ENCODE measurements at regions not wholly inside any gene's neighbourhood (a gene's known extent, or its start where the extent isn't known, plus 50 kb on each side); places are given as distances from the start of the nearest gene placed in this dataset.

- ATAC-seq (replicated peaks) = no peak
- Mint-ChIP-seq H3K27me3 (peaks cover 23 to 48% of the 10 kb centered on the region in 2 donors), H3K9me3 (no peaks in the 10 kb centered on the region)
Measured at GRCh38 chr11:116256215-116256614, 516.6 kb downstream of the BUD13 start.

GRCh38 chr11:116255321-116255953, 517.4 kb downstream of the BUD13 start:
- H3K4me1 Mint-ChIP-seq (ENCODE audit: low read depth in 2 of 2) = no peaks in the 10 kb centered on the region
- no peaks in the 10 kb centered on the region for H3K36me3 Mint-ChIP-seq (ENCODE audit: insufficient read depth)
- no peaks in the 10 kb centered on the region for H3K9me3 Mint-ChIP-seq
- no peak overlapping the region for H3K4me3 Mint-ChIP-seq
- H3K27ac Mint-ChIP-seq = no peak overlapping the region
- no peak for ATAC-seq (replicated peaks)
- no peak for DNase-seq
- H3K27me3 Mint-ChIP-seq = peaks cover 24 to 48% of the 10 kb centered on the region in 2 donors

More at GRCh38 chr11:116256215-116256614, 516.6 kb downstream of the BUD13 start:
- Mint-ChIP-seq H3K27ac (no peak overlapping the region), H3K4me3 (no peak overlapping the region), H3K4me1 (ENCODE audit: low read depth in 2 of 2) (no peaks in the 10 kb centered on the region), H3K36me3 (ENCODE audit: insufficient read depth) (no peaks in the 10 kb centered on the region)
- no peak for DNase-seq

GRCh38 chr11:116250155-116250554, 522.6 kb downstream of the BUD13 start:
- Mint-ChIP-seq H3K4me3 (no peak overlapping the region), H3K27me3 (peaks cover 14 to 56% of the 10 kb centered on the region in 2 donors), H3K27ac (no peak overlapping the region), H3K9me3 (no peaks in the 10 kb centered on the region), H3K36me3 (ENCODE audit: insufficient read depth) (no peaks in the 10 kb centered on the region), H3K4me1 (ENCODE audit: low read depth in 2 of 2) (no peaks in the 10 kb centered on the region)
- DNase-seq = no peak
- ATAC-seq (replicated peaks) = no peak

- Mint-ChIP-seq H3K27ac (no peak overlapping the region), H3K9me3 (no peaks in the 10 kb centered on the region), H3K36me3 (ENCODE audit: insufficient read depth) (no peaks in the 10 kb centered on the region), H3K4me1 (ENCODE audit: low read depth in 2 of 2) (no peaks in the 10 kb centered on the region), H3K4me3 (no peak overlapping the region), H3K27me3 (peaks cover 18 to 60% of the 10 kb centered on the region in 2 donors)
- no peak for DNase-seq
- no peak for ATAC-seq (replicated peaks)
Measured at GRCh38 chr11:116249561-116249960, 523.2 kb downstream of the BUD13 start.

- Mint-ChIP-seq H3K36me3 (ENCODE audit: insufficient read depth) (no peaks in the 10 kb centered on the region), H3K9me3 (no peaks in the 10 kb centered on the region), H3K27ac (no peak overlapping the region), H3K27me3 (peaks cover 5 to 40% of the 10 kb centered on the region in 2 donors), H3K4me3 (no peak overlapping the region), H3K4me1 (ENCODE audit: low read depth in 2 of 2) (no peaks in the 10 kb centered on the region)
- no peak for ATAC-seq (replicated peaks)
- DNase-seq = no peak
Measured at GRCh38 chr11:116244889-116245288, 527.9 kb downstream of the BUD13 start.

GRCh38 chr11:116244439-116244838, 528.3 kb downstream of the BUD13 start:
- no peak for ATAC-seq (replicated peaks)
- Mint-ChIP-seq H3K36me3 (ENCODE audit: insufficient read depth) (no peaks in the 10 kb centered on the region), H3K9me3 (no peaks in the 10 kb centered on the region), H3K4me1 (ENCODE audit: low read depth in 2 of 2) (no peaks in the 10 kb centered on the region), H3K4me3 (no peak overlapping the region), H3K27me3 (peaks cover 5 to 35% of the 10 kb centered on the region in 2 donors), H3K27ac (no peak overlapping the region)
- DNase-seq = no peak

- DNase-seq (no peak), ATAC-seq (replicated peaks) (no peak)
- Mint-ChIP-seq H3K36me3 (ENCODE audit: insufficient read depth) (no peaks in the 10 kb centered on the region), H3K4me1 (ENCODE audit: low read depth in 2 of 2) (no peaks in the 10 kb centered on the region), H3K27me3 (peaks cover 5 to 35% of the 10 kb centered on the region in 2 donors), H3K9me3 (no peaks in the 10 kb centered on the region), H3K4me3 (no peak overlapping the region), H3K27ac (no peak overlapping the region)
Measured at GRCh38 chr11:116243991-116244390, 528.8 kb downstream of the BUD13 start.

GRCh38 chr11:116242006-116242405, 530.8 kb downstream of the BUD13 start:
- Mint-ChIP-seq H3K4me1 (ENCODE audit: low read depth in 2 of 2) (no peaks in the 10 kb centered on the region), H3K36me3 (ENCODE audit: insufficient read depth) (no peaks in the 10 kb centered on the region), H3K27me3 (peaks cover 7 to 21% of the 10 kb centered on the region in 2 donors), H3K27ac (no peak overlapping the region), H3K4me3 (no peak overlapping the region), H3K9me3 (peaks cover 0 to 8% of the 10 kb centered on the region in 2 donors)
- no peak for DNase-seq
- no peak for ATAC-seq (replicated peaks)

- Mint-ChIP-seq H3K9me3 (peaks cover 0 to 8% of the 10 kb centered on the region in 2 donors), H3K4me1 (ENCODE audit: low read depth in 2 of 2) (no peaks in the 10 kb centered on the region), H3K4me3 (no peak overlapping the region), H3K27ac (no peak overlapping the region), H3K36me3 (ENCODE audit: insufficient read depth) (no peaks in the 10 kb centered on the region), H3K27me3 (peaks cover 10 to 12% of the 10 kb centered on the region in 2 donors)
- ATAC-seq (replicated peaks) = no peak
- no peak for DNase-seq
Measured at GRCh38 chr11:116240710-116241109, 532.1 kb downstream of the BUD13 start.

GRCh38 chr11:116239247-116239646, 533.5 kb downstream of the BUD13 start:
- no peak overlapping the region for H3K4me3 Mint-ChIP-seq
- H3K9me3 Mint-ChIP-seq = peaks cover 0 to 8% of the 10 kb centered on the region in 2 donors
- no peaks in the 10 kb centered on the region for H3K36me3 Mint-ChIP-seq (ENCODE audit: insufficient read depth)
- H3K4me1 Mint-ChIP-seq (ENCODE audit: low read depth in 2 of 2) = no peaks in the 10 kb centered on the region
- no peak overlapping the region for H3K27ac Mint-ChIP-seq
- no peak for DNase-seq
- H3K27me3 Mint-ChIP-seq = peaks cover 0 to 7% of the 10 kb centered on the region in 2 donors
- ATAC-seq (replicated peaks) = no peak

- no peaks in the 10 kb centered on the region for H3K4me1 Mint-ChIP-seq (ENCODE audit: low read depth in 2 of 2)
- no peak overlapping the region for H3K4me3 Mint-ChIP-seq
- no peak overlapping the region for H3K27ac Mint-ChIP-seq
- H3K36me3 Mint-ChIP-seq (ENCODE audit: insufficient read depth) = no peaks in the 10 kb centered on the region
- DNase-seq (no peak), ATAC-seq (replicated peaks) (no peak)
- H3K27me3 Mint-ChIP-seq = peaks cover 11 to 19% of the 10 kb centered on the region in 2 donors
- H3K9me3 Mint-ChIP-seq = peaks cover 0 to 8% of the 10 kb centered on the region in 2 donors
Measured at GRCh38 chr11:116234989-116235568, 537.7 kb downstream of the BUD13 start.

- peaks cover 0 to 8% of the 10 kb centered on the region in 2 donors for H3K9me3 Mint-ChIP-seq
- H3K36me3 Mint-ChIP-seq (ENCODE audit: insufficient read depth) = no peaks in the 10 kb centered on the region
- H3K27ac Mint-ChIP-seq = no peak overlapping the region
- H3K4me3 Mint-ChIP-seq = no peak overlapping the region
- H3K27me3 Mint-ChIP-seq = peaks cover 21 to 28% of the 10 kb centered on the region in 2 donors
- ATAC-seq (replicated peaks) (no peak), DNase-seq (no peak)
- no peaks in the 10 kb centered on the region for H3K4me1 Mint-ChIP-seq (ENCODE audit: low read depth in 2 of 2)
Measured at GRCh38 chr11:116233561-116233960, 539.2 kb downstream of the BUD13 start.

- ATAC-seq (replicated peaks) = no peak
- no peak for DNase-seq
- H3K27me3 Mint-ChIP-seq = peaks cover 29 to 37% of the 10 kb centered on the region in 2 donors
Measured at GRCh38 chr11:116232364-116232828, 540.4 kb downstream of the BUD13 start.

GRCh38 chr11:116231543-116231942, 541.2 kb downstream of the BUD13 start:
- no peaks in the 10 kb centered on the region for H3K36me3 Mint-ChIP-seq (ENCODE audit: insufficient read depth)
- peaks cover 30 to 38% of the 10 kb centered on the region in 2 donors for H3K27me3 Mint-ChIP-seq
- DNase-seq (no peak), ATAC-seq (replicated peaks) (no peak)
- H3K9me3 Mint-ChIP-seq = no peaks in the 10 kb centered on the region
- no peak overlapping the region for H3K4me3 Mint-ChIP-seq
- no peak overlapping the region for H3K27ac Mint-ChIP-seq
- H3K4me1 Mint-ChIP-seq (ENCODE audit: low read depth in 2 of 2) = no peaks in the 10 kb centered on the region

More at GRCh38 chr11:116232364-116232828, 540.4 kb downstream of the BUD13 start:
- Mint-ChIP-seq H3K36me3 (ENCODE audit: insufficient read depth) (no peaks in the 10 kb centered on the region), H3K4me3 (no peak overlapping the region), H3K27ac (no peak overlapping the region), H3K9me3 (no peaks in the 10 kb centered on the region), H3K4me1 (ENCODE audit: low read depth in 2 of 2) (no peaks in the 10 kb centered on the region)

All from effector memory CD8-positive, alpha-beta T cell (primary cell).